H1 (cell line): ENCODE measurements at regions not wholly inside any gene's neighbourhood (a gene's known extent, or its start where the extent isn't known, plus 50 kb on each side); places are given as distances from the start of the nearest gene placed in this dataset.
"Not testable (repeated sequence)": the region's sequence is repeated elsewhere in the genome, so short reads cannot be mapped to it uniquely, and the experiment has no call there.

Experiments
- CEBPB ChIP-seq: IDR thresholded peaks from 2 replicates; pipeline ENCODE4 v1.6.1; 2012; ENCODE audit warnings: low read depth, low read length
- KDM5A ChIP-seq: fragments of 200-600 bp; IDR thresholded peaks from 2 replicates; pipeline ENCODE4 v1.7.1; 2012; ENCODE audit warnings: mild to moderate bottlenecking, low read length, inconsistent platforms, mixed read lengths
- MAFK ChIP-seq: IDR thresholded peaks from 2 replicates; pipeline ENCODE4 v1.6.1; 2012; ENCODE audit warnings: low read depth, mild to moderate bottlenecking, improper control_type of control experiment, low read length
- RAD21 ChIP-seq, 2 experiments: IDR thresholded peaks in 1 of 2; conservative IDR thresholded peaks in 1 of 2; 2 replicates each; pipeline ENCODE4 v1.6.1; 2011; ENCODE audit warnings: low read depth in 2 of 2, low read length in 2 of 2, improper control_type of control experiment in 1 of 2, inconsistent platforms in 1 of 2, mild to moderate bottlenecking in 1 of 2, moderate library complexity in 1 of 2
- SIN3A ChIP-seq, 2 experiments: IDR thresholded peaks in 1 of 2; conservative IDR thresholded peaks in 1 of 2; 2 replicates each; pipeline ENCODE4 v1.6.1; 2011 to 2012; ENCODE audit warnings: low read length in 2 of 2, improper control_type of control experiment in 1 of 2, low read depth in 1 of 2, mild to moderate bottlenecking in 1 of 2
- TF ChIP-seq, protein P1 (sequence below), 3 experiments: IDR thresholded peaks; 1 replicate in 2 of 3; 2 replicates in 1 of 3; pipeline versions ENCODE4 v1.5.1 to v1.6.1; 2011; ENCODE audit warnings: low read length in 3 of 3, mild to moderate bottlenecking in 3 of 3, inconsistent platforms in 2 of 3, low read depth in 1 of 3, moderate library complexity in 1 of 3; ENCODE audit not compliant: insufficient read depth in 1 of 3; ENCODE audit errors: control extremely low read depth in 1 of 3
- TF ChIP-seq, protein P2 (sequence below): IDR thresholded peaks from 2 replicates; pipeline ENCODE4 v1.6.1; 2011; ENCODE audit warnings: low read depth, mild to moderate bottlenecking, low read length; ENCODE audit not compliant: insufficient read depth

DNA sequence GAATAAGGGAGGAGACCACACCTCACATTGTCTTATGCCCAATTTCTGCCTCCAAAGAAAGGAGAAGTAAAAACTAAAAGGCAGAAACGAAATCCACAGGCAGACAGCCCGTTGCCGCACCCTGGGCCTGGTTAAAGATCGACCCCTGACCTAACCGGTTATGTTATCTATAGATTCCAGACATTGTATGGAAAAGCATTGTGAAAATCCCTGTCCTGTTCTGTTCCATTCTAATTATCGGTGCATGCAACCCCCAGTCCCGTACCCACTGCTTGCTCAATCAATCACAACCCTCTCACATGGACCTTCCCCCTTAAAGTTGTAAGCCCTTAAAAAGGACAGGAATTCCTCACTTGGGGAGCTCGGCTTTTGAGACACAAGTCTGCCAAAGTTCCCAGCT lies 117.1 kb upstream of the PPM1J start:
- TF ChIP-seq, protein P1, sequence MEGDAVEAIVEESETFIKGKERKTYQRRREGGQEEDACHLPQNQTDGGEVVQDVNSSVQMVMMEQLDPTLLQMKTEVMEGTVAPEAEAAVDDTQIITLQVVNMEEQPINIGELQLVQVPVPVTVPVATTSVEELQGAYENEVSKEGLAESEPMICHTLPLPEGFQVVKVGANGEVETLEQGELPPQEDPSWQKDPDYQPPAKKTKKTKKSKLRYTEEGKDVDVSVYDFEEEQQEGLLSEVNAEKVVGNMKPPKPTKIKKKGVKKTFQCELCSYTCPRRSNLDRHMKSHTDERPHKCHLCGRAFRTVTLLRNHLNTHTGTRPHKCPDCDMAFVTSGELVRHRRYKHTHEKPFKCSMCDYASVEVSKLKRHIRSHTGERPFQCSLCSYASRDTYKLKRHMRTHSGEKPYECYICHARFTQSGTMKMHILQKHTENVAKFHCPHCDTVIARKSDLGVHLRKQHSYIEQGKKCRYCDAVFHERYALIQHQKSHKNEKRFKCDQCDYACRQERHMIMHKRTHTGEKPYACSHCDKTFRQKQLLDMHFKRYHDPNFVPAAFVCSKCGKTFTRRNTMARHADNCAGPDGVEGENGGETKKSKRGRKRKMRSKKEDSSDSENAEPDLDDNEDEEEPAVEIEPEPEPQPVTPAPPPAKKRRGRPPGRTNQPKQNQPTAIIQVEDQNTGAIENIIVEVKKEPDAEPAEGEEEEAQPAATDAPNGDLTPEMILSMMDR (IDR thresholded peaks at IDR 0.05; ENCODE audit: control extremely low read depth in 1 of 3, insufficient read depth in 1 of 3, low read depth in 1 of 3, low read length in 3 of 3) = not testable (repeated sequence)
- not testable (repeated sequence) for TF ChIP-seq KDM5A; CEBPB; RAD21 (IDR thresholded peaks at IDR 0.05 in 1 of 2, conservative IDR thresholded peaks at IDR 0.05 in 1 of 2; ENCODE audit: low read depth in 2 of 2, low read length in 2 of 2); MAFK; SIN3A (conservative IDR thresholded peaks at IDR 0.05 in 1 of 2, IDR thresholded peaks at IDR 0.05 in 1 of 2; ENCODE audit: low read depth in 1 of 2, low read length in 2 of 2)
- TF ChIP-seq, protein P2, sequence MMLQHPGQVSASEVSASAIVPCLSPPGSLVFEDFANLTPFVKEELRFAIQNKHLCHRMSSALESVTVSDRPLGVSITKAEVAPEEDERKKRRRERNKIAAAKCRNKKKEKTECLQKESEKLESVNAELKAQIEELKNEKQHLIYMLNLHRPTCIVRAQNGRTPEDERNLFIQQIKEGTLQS = not testable (repeated sequence)
